AG09319 (cell line): ENCODE measurements at regions not wholly inside any gene's neighbourhood (a gene's known extent, or its start where the extent isn't known, plus 50 kb on each side); places are given as distances from the start of the nearest gene placed in this dataset.

Experiments used
- DNase-seq: peaks from one replicate; pipeline ENCODE4 v3.0.0-alpha.2; 2010; ENCODE audit warnings: low read depth; ENCODE audit errors: extremely low read depth
- TF ChIP-seq, protein P1 (sequence below): IDR thresholded peaks from 2 replicates; pipeline ENCODE4 v1.5.1; 2011; ENCODE audit warnings: low read depth, mild to moderate bottlenecking, inconsistent platforms, low read length, moderate library complexity

DNA sequence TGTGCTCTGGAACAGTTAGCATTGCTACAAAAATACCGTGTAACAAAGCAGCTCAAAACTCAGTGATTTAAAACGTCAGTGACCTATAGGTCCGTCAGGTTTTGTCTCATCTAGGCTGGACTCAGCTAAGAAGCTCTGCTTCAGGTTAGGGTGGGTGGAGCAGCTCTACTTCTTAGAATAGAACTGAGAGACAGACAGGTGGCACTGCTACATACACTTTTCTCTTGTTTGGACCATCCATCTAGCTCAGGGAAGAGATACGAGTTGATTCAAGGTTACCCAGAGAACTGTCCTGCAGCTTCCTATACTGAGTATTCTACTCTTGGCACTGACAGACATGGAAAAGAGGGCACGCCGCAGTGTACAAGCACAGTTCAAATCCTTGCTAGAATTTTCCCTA lies 456.1 kb downstream of the IGSF11 start:
- no peak for DNase-seq
- TF ChIP-seq, protein P1, sequence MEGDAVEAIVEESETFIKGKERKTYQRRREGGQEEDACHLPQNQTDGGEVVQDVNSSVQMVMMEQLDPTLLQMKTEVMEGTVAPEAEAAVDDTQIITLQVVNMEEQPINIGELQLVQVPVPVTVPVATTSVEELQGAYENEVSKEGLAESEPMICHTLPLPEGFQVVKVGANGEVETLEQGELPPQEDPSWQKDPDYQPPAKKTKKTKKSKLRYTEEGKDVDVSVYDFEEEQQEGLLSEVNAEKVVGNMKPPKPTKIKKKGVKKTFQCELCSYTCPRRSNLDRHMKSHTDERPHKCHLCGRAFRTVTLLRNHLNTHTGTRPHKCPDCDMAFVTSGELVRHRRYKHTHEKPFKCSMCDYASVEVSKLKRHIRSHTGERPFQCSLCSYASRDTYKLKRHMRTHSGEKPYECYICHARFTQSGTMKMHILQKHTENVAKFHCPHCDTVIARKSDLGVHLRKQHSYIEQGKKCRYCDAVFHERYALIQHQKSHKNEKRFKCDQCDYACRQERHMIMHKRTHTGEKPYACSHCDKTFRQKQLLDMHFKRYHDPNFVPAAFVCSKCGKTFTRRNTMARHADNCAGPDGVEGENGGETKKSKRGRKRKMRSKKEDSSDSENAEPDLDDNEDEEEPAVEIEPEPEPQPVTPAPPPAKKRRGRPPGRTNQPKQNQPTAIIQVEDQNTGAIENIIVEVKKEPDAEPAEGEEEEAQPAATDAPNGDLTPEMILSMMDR, result no peak

DNA sequence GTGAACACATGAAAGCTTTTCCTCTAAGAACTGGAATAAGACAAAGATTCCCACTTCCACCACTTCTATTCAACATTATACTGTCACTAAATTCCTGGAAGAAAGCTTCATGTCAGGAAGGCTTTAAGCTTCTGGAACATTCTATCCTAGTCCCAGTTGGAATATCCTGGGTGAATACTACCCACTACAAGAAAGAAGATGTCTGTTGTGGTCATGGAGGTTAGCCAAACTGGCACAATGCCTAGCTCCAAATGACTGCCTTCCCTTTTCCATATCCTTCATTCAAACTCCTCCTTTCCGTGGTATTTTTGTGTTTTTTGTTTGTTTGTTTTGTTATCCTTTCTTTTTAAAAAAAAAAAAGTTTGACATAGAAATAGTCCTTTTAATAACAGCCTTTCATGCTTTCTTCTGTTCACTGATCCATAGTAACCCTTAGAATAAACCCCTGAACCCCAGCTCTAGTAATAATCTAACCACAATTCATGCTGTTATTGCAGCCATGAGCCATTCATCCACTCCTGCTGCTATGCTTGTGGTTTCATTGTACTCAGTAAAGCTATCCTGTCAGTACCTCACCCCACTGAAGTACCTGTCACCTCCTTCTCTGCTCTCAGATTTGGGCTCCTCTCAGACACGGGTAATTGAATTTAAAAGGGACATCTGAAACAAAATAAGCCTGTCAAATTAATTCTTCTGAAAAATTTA lies 447.5 kb downstream of the IGSF11 start:
- TF ChIP-seq, protein P1, result no peak
- no peak for DNase-seq

DNA sequence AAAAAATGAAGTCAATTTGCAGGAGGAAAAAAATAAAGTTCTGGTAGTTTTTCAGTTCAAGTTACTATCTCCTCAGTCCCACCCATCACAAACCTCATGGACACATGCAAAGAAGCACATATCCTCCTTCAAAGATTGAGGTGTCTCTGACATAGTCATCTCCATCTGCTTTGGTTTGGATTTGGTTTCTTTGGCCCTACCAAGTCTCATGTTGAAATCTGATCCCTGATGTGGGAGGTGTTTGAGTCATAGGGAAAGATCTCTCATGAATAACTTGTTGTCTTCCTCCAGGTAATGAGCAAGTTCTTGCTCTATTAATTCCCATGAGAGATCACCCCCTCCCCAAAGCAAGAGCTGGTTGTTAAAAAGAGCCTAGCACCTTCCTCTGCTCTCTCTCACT lies 446.8 kb downstream of the IGSF11 start:
- no peak for DNase-seq
- TF ChIP-seq, protein P1, result no peak

DNA sequence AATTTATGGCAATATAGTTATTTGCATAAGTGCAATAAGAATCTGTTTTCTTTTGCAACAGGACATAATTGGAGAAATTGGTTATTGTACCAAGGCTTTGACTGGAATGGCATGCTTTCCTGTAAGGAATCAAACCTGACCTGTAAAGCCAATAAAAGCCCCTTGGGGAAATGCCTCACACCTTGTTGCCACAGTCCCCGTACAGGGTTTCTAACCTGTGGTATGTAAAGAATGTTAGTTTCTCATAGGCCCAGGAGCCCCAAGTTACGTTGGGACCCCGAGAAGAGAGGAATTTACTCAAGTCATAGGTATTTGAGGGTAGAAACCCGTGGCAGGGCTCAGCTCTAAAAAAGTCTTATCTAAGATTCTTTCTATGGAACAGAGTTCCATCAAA lies 441.4 kb downstream of the IGSF11 start:
- TF ChIP-seq, protein P1, result no peak
- DNase-seq, result no peak

DNA sequence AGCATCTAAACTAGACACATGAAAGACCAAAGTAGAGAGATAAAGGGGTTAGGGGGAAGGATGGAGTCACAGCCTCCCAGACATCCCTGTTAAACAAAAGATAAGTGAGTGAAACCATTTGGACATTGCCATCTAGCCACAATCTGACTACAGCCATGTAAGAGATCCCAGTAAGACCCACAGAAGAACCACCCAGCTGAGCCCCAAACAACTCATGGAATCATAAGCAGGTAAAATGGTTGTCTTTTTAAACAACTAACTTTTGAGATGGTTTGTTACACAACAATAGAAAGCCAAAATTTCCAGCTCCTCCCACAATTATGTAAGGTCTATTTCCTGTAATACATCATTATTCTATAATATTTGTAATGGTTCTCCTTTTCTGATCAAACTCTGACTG lies 437.5 kb downstream of the IGSF11 start:
- DNase-seq, result no peak
- TF ChIP-seq, protein P1, result no peak

DNA sequence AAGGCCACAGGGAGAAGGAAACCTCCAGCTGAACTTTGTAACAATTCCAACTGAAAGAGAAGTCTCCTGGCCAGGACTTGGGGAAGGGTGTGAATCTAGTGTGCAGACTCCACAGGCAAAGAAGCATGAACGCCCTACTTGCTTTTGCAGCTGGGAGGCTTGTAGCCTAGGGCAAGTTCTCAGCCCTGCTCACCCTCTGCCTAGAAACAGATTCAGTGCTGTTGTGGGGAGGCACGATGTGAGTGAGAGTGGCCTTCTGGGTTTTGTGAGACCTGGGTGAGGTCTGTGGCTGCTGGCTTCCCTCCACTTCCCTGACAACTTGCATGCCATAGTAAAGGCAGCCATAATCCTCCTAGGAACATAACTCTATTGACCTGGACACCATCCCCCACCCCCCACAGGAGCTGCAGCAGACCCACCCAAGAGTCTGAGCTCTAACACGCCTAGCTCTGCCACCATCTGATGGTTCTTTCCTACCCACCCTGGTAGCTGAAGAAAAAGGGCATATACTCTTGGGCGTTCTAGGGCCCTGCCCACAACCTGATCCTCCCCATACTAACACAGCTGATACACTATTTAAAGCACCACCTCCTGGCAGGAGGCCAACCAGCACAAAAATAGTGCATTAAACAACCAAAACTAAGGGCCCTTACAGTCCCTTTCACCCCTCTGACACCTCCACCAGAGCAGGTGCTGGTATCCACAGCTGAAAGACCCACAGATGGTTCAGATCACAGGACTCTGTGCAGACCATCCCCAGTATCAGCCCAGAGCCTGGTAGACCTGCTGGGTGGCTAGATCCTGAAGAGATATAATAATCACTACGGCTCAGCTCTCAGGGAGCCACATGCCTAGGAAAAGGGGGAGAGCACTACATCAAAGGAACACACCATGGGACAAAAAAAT lies 426.5 kb downstream of the IGSF11 start:
- TF ChIP-seq, protein P1, result no peak
- DNase-seq, result no peak
